IPS DF 4.7 (cell line): ENCODE measurements at regions not wholly inside any gene's neighbourhood (a gene's known extent, or its start where the extent isn't known, plus 50 kb on each side); places are given as distances from the start of the nearest gene placed in this dataset.
"Not testable (repeated sequence)": the region's sequence is repeated elsewhere in the genome, so short reads cannot be mapped to it uniquely, and the experiment has no call there.

Source experiments
- DNase-seq: peaks from one replicate; pipeline ENCODE4 v3.0.0-alpha.2; 2013; ENCODE audit warnings: low spot score; ENCODE audit errors: extremely low read depth

GRCh38 chr11:112537846-112538330 lies 277.2 kb upstream of the PLET1 start:
- no peak for DNase-seq

- no peak for DNase-seq
Measured at GRCh38 chr11:112538534-112539280, 278.0 kb upstream of the PLET1 start.

DNA sequence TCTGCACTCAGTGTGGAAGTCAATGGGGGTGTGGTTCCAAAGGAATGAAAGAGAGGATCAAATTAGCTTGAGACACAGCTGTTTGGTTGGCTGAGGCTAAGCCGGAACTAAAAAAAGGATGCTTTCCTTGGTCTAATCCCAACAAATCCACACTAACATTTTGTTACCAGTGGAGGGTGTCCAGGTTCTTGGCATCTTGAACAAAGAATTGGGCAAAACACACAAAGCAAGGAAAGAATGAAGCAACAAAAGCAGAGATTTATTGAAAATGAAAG lies 278.6 kb upstream of the PLET1 start:
- DNase-seq, result not testable (repeated sequence)

GRCh38 chr11:112539741-112540140 lies 279.1 kb upstream of the PLET1 start:
- no peak for DNase-seq

GRCh38 chr11:112540261-112540660 lies 279.6 kb upstream of the PLET1 start:
- DNase-seq, result no peak

DNA sequence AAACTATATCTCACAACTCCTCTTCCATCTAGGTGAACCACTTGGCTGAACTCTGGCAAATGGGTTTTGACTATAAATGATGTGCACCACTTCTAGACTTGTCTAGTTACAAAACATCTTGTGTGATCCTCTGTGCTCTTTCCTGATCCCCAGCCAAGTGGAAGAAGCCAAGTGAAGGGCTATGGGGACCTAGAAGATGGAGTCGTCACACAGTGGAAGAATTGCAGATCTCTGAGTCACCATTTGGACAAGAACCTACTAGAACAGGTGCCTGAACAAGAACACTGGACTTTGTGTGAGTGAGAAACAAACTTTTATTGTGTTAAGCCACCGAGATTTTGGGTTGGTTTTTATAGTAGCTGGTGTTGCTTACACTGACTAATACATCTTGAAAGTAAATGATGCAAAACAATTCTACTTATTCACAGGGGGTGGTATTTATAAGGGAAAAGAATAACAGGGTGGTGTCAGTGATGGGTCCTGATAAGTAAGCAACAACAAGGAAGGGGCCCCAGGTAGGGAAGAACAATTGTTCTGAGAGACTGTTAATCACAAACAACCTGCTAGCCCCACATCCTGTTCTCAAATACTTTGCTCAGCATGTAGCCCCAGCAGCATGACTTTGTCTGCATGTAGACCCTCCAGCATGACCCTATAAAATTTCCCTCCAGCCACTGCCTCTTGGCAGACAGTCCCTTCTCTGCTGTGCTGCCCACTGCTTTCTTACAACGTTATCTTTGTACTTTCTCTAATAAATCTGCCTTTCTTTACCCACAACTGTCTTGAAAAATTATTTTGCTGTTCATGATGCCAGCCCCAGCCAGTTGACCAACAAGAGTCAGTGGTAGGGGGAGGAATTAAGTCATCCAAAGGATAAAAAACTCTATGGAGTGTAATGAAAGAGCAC lies 280.7 kb upstream of the PLET1 start:
- no peak for DNase-seq

DNA sequence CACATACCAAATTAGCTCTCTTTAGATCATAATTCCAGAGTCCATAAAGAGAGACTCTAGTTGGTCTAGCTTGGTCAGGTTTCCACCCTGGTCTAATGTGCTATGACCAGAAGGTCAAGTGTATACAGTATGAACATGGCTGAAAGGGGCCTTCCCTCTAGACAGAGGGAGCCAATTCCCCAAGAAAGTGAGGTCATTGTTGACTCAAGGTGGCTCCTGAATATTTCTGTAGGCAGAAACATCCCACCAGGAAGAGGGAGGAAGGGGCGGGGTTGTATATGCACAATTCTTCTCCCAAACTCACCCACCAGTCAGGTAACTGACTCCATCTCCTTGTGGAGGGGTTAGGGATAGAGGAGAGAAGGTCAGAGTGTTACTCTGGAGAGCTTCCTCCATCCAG lies 281.8 kb upstream of the PLET1 start:
- no peak for DNase-seq

DNA sequence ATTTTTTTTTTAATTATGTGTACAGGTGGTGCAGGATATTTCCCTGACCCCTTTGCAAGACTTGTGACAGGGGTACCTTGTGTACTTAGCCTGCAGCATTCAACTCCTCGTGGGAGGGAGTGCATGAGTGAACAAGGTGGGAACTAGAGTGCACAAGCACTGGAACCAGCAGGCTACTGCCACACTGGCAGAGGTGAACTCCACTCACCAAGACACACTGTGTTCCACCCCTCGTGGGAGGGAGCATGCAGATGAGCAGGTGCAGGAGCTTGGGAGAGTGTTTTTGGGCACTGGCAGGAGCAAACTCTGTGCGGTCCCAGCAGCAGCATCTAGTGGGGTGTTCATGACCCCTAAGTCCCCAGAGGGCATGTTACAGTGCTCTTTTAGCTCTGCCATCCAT lies 282.7 kb upstream of the PLET1 start:
- DNase-seq, result no peak

GRCh38 chr11:112548641-112549040 lies 288.0 kb upstream of the PLET1 start:
- DNase-seq, result no peak

DNA sequence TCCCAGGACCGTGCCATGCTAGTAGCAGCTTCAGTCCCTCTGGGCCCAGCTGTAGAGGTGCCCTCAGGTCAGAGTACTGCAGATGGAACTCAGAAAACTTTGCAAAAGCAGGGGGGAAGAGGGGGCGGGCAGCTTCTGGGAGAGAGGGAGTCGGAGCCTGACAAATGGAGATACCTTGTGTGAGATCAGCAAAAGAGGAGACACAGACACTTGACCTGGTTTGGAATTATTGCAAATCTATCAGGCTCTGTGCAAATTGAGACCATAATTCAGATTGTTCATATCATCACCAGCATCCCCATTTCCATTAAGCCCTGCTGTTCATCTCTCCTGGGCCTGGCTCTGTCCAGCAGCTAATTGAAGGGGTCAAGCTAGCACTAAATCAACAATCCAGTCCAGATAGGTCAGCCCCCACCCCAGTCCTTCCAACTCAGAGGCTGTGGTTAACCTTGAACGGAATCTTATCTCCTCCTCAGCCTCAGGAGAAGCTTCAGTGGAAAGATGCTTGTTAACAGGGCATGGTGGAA lies 292.6 kb upstream of the PLET1 start:
- DNase-seq, result no peak

- DNase-seq, result no peak
Measured at GRCh38 chr11:112554586-112554985, 293.9 kb upstream of the PLET1 start.

DNA sequence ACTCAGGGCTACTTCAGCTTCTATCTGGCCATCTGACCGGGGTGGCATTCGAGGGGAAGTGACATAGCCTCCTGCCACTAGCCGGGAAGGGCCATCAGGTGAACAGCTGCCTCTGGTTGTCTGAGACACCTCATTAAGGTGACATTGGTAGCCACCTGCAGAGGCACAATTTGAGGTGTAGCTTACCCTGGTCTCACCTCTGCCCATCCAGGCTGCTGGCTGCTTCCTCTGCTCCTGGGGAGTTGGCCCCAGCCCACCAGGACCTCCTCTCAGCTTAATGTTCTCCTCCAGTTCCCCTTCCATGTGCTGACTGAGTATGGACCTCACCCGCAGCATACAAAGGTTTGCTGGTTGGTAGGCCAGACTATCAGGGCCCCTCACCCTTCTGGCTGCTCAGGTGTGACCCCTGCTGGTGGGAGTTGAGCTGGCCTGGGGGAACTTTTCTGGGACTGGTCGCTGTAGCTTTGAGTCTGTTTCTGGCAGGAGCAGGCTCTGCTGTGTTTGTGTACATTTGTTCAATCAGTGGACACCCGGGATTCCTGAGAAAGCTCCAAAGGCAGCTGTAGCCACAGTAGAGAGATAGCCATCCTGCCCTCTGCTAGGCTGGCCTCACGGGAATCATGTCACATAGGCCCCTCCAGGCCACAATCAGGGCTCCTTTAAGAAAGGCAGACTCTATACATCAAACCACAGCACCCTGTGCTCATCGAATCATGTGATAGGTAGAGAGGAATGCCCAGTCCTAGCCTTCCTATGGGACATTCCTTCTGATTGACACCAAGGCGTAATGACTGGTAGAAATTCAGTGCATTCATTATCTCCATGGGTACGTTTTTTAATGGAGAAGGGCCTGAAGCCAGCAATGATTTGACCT lies 295.1 kb upstream of the PLET1 start:
- peak; percentile 28 for DNase-seq

DNA sequence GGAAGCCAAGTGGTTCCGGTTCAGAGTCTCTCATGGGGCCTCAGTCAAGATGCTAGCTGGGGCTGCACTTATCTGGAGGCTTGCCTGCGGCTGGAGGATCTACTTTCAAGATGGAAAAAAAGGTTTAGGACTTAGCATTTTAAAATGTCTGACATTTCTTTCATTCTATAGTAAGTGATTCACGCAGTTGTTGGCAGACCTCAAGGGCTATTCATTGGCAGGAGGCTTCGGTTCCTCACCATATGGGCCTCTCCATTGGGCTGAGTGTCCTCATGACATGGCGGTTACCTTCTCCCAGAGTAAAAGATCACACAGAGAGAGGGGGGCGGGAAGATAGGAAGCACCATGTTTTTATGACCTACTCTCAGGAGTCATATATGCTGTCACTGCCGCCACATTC lies 298.0 kb upstream of the PLET1 start:
- DNase-seq, result no peak

GRCh38 chr11:112563808-112564207 lies 303.1 kb upstream of the PLET1 start:
- DNase-seq, result no peak

- DNase-seq, result no peak
Measured at GRCh38 chr11:112564228-112564955, 303.7 kb upstream of the PLET1 start.

GRCh38 chr11:112565551-112565950 lies 304.9 kb upstream of the PLET1 start:
- DNase-seq, result no peak

DNA sequence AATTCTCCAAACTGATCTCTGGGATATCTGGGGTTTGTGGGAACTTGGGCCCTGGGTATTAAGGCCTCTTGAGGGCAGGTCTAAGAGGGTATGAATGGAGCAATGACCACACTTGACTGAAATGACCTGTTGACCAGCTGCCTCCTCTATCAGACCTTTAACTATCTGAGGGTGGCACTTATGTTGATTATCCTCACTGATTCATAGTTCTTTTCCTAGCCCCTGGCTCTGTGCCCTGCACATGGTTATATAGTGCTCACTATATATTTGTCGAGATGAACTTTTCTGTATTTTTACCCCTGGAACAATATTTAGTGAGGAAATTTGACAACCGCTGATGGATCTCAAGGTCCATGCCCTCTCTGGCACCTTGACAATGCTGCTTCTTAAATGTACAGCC lies 305.5 kb upstream of the PLET1 start:
- no peak for DNase-seq

DNA sequence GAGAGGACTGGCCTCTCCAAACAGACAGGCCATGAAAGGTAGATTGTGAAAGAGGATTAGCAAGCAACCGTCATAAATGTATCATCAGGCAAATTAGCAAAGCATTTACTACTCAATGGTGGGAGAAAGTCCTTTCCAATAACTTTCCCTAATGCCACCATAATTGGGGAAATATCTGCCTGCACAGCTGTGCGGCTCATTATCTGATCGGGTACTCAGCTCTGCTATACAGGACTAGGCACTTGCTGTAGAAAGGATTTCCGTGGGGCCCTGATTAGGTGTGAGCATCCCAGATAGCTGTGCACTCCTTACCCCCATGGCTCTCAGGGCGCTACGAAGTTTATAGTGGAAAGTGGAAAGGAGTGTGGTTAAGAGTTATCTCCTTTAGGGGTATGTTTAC lies 309.7 kb upstream of the PLET1 start:
- DNase-seq, result no peak

GRCh38 chr11:112579282-112579681 lies 318.6 kb upstream of the PLET1 start:
- no peak for DNase-seq

- no peak for DNase-seq
Measured at GRCh38 chr11:112580864-112581263, 320.2 kb upstream of the PLET1 start.

GRCh38 chr11:112581747-112582146 lies 321.1 kb upstream of the PLET1 start:
- DNase-seq, result no peak
